Medulla oblongata (tissue), 1 donor: ENCODE measurements at regions not wholly inside any gene's neighbourhood (a gene's known extent, or its start where the extent isn't known, plus 50 kb on each side); places are given as distances from the start of the nearest gene placed in this dataset.
A peak's percentile ranks its signal among the peaks of the same experiment; 100 is the strongest.
"Not testable (repeated sequence)": the region's sequence is repeated elsewhere in the genome, so short reads cannot be mapped to it uniquely, and the experiment has no call there.

Experiments
- DNase-seq: peaks from one replicate; pipeline ENCODE4 v3.0.0-alpha.2; 2015; ENCODE audit errors: extremely low spot score

DNA sequence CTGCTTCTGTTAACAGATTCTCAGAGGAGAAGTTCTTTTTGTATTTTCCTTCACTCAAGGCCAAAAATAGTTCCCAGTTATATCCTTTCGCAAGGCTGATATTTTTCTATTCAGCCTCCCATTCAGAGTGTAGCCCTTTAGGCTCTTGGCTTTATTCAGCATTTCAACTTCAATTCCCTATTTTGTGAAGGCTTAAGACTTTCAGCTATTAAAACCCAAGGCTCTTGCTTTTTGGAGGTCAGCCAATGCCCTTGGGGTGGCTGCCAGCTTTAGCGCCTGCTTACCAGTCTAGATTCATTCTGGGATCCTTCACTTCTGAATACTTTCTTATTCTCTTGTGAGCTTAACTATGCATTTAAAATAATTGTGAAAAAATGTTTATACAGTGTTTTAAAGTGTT lies 57.3 kb upstream of the ADGRA3 start:
- DNase-seq = peak; percentile 83

DNA sequence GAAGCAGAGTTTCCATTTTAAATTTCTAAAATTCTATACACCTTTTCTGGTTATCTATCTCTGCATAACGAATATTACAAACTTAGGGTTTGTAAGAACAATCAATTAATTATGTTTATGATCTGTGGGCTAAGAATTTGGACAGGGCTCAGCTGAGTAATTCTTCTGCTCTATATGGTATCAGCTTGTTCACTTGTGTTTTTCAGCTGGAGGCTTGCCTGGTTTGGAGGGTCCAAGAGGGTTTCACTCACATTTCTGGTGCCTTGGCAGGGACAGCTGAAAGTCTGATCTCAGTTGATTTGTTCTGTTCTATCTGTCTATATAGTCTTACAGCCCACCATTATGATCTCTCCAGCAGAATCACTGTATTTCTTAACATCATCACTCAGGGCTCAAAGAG lies 57.8 kb upstream of the ADGRA3 start:
- DNase-seq = no peak

DNA sequence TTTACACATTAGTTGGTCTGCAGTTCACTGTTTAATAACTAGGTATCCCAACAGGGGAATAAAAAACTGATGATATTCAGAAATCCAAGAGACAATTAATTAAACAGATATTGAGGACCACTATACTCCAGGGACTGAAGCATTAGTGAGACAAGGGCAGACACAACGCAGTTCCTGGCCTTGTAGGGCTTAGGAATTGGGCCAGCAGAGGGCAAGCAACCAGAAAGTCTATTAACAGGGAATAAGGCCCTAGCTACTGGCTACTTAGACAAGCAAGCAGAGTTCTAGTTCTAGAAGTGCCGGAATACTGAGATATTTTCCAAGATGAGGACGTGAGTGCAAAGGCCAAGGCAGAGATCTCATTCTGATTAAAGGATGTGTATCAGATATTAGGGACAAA lies 58.6 kb upstream of the ADGRA3 start:
- no peak for DNase-seq

DNA sequence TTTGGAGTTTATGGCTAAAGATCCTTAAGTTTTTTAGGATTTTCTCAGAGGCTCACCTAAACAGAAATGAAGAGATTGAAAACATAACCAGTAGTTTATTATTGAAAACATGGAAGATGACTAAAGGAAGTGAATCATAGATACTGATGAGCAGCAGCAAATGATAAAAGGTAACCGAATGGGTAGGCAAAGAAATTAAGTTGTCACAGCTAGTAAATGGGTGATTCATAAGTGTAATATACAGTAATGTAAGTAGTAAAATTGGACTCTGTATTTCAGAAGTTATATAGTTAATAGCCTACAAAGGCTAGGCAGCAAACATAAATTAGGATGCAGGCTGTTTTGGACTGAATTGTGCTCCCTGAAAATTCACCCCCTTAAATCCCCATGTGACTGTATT lies 59.0 kb upstream of the ADGRA3 start:
- DNase-seq = no peak

DNA sequence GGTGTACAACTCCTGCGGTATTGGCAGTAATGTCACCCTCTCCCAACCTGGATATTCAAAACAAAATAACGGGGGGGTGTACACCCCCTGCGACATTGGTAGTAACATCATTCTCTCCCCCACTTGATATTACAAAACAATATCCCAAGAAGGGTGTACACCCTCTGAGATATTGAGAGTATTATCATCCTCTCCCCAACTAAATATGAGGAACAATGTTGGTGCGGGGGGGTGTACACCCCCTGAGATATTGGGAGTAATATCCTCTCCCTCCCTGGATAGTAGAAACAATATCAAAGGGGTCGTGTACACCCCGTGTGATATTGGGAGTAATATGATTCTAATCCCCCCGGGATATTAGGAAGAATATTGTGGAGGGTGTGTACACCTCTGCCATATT lies 71.4 kb upstream of the ADGRA3 start:
- DNase-seq = no peak

DNA sequence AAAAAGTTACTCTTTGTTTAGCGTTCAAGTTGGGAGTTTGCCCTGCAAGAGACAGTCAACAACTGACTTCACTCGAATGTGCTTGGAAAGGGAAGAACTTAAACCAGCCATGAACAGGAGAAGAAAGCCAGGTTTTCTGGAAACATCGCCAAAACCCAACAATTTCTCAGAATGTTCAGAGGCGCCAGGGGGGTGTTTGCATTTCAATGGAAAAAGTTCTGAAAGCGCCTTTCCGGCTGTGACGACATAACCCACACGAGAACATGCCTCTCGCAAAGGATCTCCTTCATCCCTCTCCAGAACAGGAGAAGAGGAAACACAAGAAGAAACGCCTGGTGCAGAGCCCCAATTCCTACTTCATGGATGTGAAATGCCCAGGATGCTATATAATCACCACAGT lies 78.1 kb upstream of the ADGRA3 start:
- DNase-seq = peak; percentile 69

DNA sequence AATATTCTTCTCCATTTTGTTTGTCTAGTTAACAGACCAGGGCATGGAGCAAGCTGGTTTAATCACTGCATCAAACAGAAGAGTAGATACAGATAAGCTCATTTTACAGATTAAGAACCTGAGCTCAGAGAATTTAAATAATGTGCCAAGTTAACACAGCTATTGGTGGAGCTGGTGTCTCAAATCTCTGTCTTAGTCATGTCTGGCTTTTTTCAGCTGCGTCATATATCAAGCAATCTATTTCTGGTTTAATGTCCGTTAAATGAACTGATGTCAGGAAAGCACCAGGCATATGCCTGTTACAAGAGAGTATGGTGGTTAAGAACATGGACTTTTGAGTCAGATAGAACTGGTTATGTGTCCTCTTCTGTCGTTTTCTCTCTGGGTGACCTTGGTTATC lies 79.8 kb upstream of the ADGRA3 start:
- DNase-seq = no peak

- DNase-seq = no peak
Observed at GRCh38 chr4:22596409-22596808, 80.5 kb upstream of the ADGRA3 start.

GRCh38 chr4:22597471-22597870 lies 81.6 kb upstream of the ADGRA3 start:
- DNase-seq = no peak

- DNase-seq = not testable (repeated sequence)
Observed at GRCh38 chr4:22598113-22599047, 82.5 kb upstream of the ADGRA3 start.

DNA sequence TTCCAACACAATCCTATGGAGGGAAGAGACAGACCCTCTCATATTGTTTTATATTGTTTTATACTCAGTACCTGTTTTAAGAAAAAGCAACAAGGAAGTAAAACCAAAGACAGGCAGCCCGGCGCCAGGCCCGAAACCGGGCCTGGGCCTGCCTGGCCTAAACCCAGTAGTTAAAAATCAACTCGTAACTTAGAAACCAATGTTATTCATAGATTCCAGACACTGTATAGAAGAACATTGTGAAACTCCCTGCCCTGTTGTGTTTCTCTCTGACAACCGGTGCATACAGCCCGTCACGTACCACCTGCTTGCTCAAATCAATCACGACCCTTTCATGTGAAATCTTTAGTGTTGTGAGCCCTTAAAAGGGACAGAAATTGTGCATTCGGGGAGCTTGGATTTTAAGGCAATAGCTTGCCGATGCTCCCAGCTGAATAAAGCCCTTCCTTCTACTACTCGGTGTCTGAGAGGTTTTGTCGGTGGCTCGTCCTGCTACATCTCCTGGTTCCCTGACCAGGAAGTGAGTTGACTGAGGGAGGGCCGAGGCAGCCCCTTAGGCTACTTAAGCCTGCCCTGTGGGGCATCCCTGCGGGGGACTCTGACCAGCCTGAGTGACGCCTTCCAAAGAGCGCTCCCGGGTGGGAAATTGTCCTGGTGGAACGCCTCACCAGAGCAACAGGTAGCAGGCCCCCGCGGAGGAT lies 83.5 kb upstream of the ADGRA3 start:
- DNase-seq = not testable (repeated sequence)

GRCh38 chr4:22599929-22600432 lies 84.1 kb upstream of the ADGRA3 start:
- DNase-seq = not testable (repeated sequence)

- DNase-seq = not testable (repeated sequence)
Observed at GRCh38 chr4:22601638-22602037, 85.8 kb upstream of the ADGRA3 start.

DNA sequence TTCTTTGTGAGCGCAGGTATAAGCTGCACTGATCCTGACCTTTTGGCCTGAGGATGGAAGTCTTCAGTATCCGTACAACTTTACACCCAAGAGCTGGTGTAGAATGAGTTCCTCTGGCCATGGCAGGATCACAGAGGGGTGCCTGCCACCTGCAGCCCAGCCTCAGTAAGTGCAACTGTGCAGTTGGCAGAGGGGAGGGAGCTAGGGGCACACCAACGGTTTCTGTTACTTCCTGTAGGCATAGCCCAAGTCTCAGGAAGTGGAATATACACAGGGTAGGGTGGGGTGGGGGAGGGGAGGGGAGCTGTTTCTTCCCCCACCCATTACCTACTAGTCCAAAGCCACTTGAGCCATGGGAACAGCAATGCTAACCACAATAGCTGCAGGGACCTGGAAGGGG lies 85.4 kb upstream of the GBA3 start:
- peak; percentile 39 for DNase-seq

DNA sequence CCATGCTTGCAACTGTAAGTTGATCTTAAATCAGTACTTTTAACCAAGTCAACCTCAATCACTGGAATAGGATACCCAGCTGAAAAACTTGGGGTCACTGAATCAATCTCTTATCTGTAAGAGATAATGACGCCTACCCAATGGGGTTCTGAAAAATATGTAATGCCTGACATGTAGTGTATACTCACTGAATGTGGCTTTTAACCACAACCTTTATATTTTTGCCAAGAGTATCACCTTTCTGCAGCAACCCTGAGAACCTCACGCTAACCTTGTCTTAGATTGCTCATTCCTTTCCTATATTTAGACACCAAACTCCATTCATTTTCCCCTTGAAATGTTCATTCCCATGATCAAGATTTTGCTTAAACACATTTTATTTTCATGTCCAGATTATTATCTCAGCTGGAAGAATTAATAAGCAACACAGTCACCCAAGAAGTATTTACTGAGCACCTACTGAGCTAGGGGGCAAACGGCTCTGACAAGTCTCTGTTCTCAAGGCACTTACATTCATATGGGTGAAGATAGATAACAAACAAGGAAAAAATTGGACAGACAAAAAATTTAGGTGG lies 82.7 kb upstream of the GBA3 start:
- DNase-seq = not testable (repeated sequence)

DNA sequence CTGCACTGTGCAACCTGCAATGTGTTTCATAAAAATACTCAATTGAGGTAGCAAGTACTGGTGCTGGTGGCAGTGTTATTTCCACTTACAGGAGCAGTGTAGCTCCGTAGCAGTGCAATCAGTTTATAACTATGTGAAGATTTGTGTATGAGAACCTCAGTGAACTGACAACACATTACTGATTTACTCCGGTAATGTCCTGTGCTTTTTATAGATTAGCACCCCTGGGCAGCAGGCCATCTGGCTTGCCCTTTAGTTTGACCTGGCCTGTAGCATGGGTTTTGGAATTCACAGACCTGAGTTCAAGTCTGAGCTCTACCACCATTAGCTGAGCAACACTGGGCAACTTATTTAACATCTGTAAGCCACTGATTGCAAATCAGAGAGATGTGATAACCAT lies 78.6 kb upstream of the GBA3 start:
- DNase-seq = no peak

- DNase-seq = no peak
Observed at GRCh38 chr4:22616516-22616915, 76.2 kb upstream of the GBA3 start.

DNA sequence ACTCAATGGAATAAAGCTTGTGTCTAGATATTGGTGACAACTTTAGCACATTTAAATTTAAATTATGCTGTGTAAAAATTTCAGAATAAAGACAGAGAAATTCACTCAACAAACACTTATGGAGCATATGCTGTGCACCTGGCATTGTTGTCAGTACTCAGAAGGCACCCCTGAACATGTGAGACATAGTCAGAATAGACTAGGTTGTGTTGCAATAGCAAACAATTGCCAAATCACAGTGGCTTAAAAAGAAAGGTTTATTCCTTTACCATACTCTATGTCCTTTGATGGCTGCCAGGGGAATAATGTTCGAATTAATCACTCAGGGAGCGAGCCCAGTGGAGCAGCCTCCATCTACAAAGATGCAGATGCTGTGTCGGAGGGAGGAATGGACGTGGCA lies 72.6 kb upstream of the GBA3 start:
- DNase-seq = not testable (repeated sequence)

GRCh38 chr4:22621970-22622369 lies 70.8 kb upstream of the GBA3 start:
- DNase-seq = not testable (repeated sequence)

DNA sequence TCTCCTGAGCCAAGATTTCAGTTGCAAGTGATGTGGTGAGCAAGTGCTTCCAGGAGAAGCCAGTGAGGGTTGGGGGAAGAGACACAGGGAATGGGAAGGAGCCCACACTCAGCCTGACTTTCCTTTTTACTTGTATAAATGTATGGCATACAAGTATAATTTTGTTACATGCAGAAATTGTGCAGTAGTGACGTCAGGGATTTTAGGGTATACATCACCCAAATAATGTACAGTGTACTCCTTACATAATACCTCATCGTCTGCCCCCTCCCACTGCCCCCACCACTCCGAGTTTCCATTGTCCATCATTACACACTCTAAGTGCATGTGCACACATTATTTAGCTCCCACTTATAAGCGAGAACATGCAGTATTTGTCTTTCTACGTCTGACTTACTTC lies 68.7 kb upstream of the GBA3 start:
- not testable (repeated sequence) for DNase-seq

DNA sequence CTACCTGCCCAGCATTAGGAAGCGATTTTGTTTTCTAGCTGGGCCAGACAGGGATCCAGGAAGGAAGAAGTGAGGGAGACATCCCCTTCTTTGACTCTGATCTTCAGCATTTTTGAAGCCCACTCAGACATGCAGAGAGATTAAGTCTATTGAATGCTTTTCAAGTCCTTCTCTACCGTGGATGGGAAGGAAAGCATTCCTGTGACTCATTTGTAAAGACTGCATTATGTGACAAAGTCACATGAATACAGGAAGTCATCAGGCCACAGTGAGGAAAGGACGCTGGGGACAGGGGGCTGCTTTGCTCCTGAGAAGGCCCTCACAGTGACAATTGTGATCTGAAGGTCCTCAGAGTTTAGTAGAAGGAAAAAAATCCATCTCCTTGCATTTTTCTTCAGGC lies 67.4 kb upstream of the GBA3 start:
- no peak for DNase-seq

DNA sequence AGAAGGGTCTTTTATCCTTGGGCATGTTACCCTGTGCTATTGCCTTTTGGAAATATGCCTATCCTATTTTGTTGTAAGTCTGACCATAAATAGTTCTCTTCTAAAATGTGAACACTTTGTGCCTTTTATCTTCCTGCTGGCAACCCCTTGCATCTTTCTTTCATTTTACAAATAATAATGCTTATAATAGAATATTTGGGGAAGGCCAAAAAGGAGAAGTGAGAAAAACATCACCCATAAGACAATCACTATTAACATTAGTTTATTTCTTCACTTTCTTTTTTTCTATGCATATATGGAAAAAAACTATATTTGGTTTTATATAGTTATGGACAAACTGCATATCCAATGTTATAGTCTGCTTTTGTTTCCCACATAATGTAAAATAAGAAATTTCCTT lies 64.9 kb upstream of the GBA3 start:
- DNase-seq = not testable (repeated sequence)
